H1 (cell line): ENCODE measurements at regions not wholly inside any gene's neighbourhood (a gene's known extent, or its start where the extent isn't known, plus 50 kb on each side); places are given as distances from the start of the nearest gene placed in this dataset.

Source experiments
- CTCF ChIA-PET: fragments of 300-600 bp; sonication (Branson Sonifier 250); formaldehyde crosslinking; loops from one replicate; lab custom pipeline; 2021; ENCODE audit not compliant: partially characterized antibody; lab: Charles Lee
- POLR2A ChIA-PET: fragments of 300-600 bp; sonication (Branson Sonifier 250); formaldehyde crosslinking; loops from one replicate; lab custom pipeline; 2021; ENCODE audit warnings: inconsistent platforms; ENCODE audit not compliant: partially characterized antibody; lab: Charles Lee
- DNase-seq, 2 experiments: peaks; one replicate each; pipeline versions ENCODE4 v3.0.0 to v3.0.0-alpha.2; 2010 to 2022; ENCODE audit warnings: low spot score in 2 of 2, low read depth in 1 of 2, mixed read lengths in 1 of 2
- FAIRE-seq: peaks from 2 replicates; lab custom pipeline; 2011; peaks lifted over from hg19 to GRCh38; lab: Jason Lieb, UNC
- H2AFZ ChIP-seq: 2 replicates; pipeline ENCODE4 v1.8.1; 2012; ENCODE audit warnings: low read length, inconsistent platforms
- H2AK5ac ChIP-seq: 2 replicates; pipeline ENCODE4 v1.6.1; 2013; ENCODE audit warnings: low read depth, low read length
- H2BK120ac ChIP-seq: replicated peaks from 2 replicates; pipeline ENCODE3; 2013; ENCODE audit warnings: low read depth, low read length, inconsistent platforms
- H2BK12ac ChIP-seq: 2 replicates; pipeline ENCODE4 v1.6.1; 2013; ENCODE audit warnings: low read depth, low read length
- H2BK15ac ChIP-seq: 2 replicates; pipeline ENCODE4 v1.6.1; 2013; ENCODE audit warnings: low read length
- H2BK20ac ChIP-seq: 2 replicates; pipeline ENCODE4 v1.6.1; 2013; ENCODE audit warnings: low read length
- H2BK5ac ChIP-seq: 2 replicates; pipeline ENCODE4 v1.6.1; 2013; ENCODE audit warnings: low read depth, low read length
- H3K14ac ChIP-seq: 2 replicates; pipeline ENCODE4 v1.6.1; 2013; ENCODE audit warnings: inconsistent platforms; ENCODE audit not compliant: insufficient read length
- H3K18ac ChIP-seq: 2 replicates; pipeline ENCODE4 v1.6.1; 2013; ENCODE audit warnings: low read length; ENCODE audit errors: extremely low read depth
- H3K23ac ChIP-seq: 2 replicates; pipeline ENCODE4 v1.6.1; 2013; ENCODE audit warnings: inconsistent platforms; ENCODE audit not compliant: insufficient read length
- H3K23me2 ChIP-seq: 2 replicates; pipeline ENCODE4 v1.6.1; 2013; ENCODE audit warnings: low read depth, low read length
- H3K27ac ChIP-seq: 2 replicates; pipeline ENCODE4 v1.6.1; 2011; ENCODE audit warnings: low read depth, low read length, inconsistent platforms
- H3K27me3 ChIP-seq, 4 experiments: replicated peaks in 1 of 4; 1 replicate in 1 of 4; 2 replicates in 3 of 4; pipeline versions ENCODE4 v1.6.1 to v1.8.1; 2011 to 2013; ENCODE audit warnings: low read length in 3 of 4, mild to moderate bottlenecking in 3 of 4, inconsistent platforms in 2 of 4, mixed read lengths in 2 of 4, moderate library complexity in 1 of 4; ENCODE audit not compliant: control insufficient read depth in 3 of 4, insufficient read depth in 3 of 4; ENCODE audit errors: extremely low read depth in 1 of 4
- H3K36me3 ChIP-seq, 4 experiments: 2 replicates each; pipeline versions ENCODE4 v1.6.1 to v1.8.1; 2011 to 2013; ENCODE audit warnings: mild to moderate bottlenecking in 4 of 4, low read length in 3 of 4, moderate library complexity in 2 of 4, control low read depth in 1 of 4, inconsistent platforms in 1 of 4; ENCODE audit not compliant: insufficient read depth in 4 of 4, control insufficient read depth in 2 of 4
- H3K4ac ChIP-seq: replicated peaks from 2 replicates; pipeline ENCODE3; 2013; ENCODE audit warnings: low read length, low read depth, mixed read lengths, inconsistent platforms; ENCODE audit not compliant: insufficient read length
- H3K4me1 ChIP-seq, 4 experiments: replicated peaks in 1 of 4; 1 replicate in 1 of 4; 2 replicates in 3 of 4; pipeline versions ENCODE4 v1.6.1 to v1.8.1; 2011 to 2013; ENCODE audit warnings: low read length in 3 of 4, inconsistent platforms in 2 of 4, mixed read lengths in 1 of 4; ENCODE audit not compliant: insufficient read depth in 4 of 4, control insufficient read depth in 3 of 4
- H3K4me2 ChIP-seq, 2 experiments: 2 replicates each; pipeline versions ENCODE4 v1.6.1 to v1.8.1; 2011 to 2013; ENCODE audit warnings: low read depth in 2 of 2, low read length in 2 of 2, control low read depth in 1 of 2, inconsistent platforms in 1 of 2, mild to moderate bottlenecking in 1 of 2; ENCODE audit not compliant: insufficient read depth in 1 of 2
- H3K4me3 ChIP-seq, 4 experiments: fragments of 200-600, 300-600 bp in 1 of 4; sonication (generic), shearing (Covaris generic), sonication (Bioruptor Twin) in 1 of 4; 2 replicates each; pipeline versions ENCODE4 v1.5.1 to v1.8.1; 2011 to 2016; ENCODE audit warnings: low read length in 4 of 4, low read depth in 3 of 4, control low read depth in 2 of 4, inconsistent platforms in 2 of 4, mild to moderate bottlenecking in 2 of 4, mixed read lengths in 1 of 4, moderate library complexity in 1 of 4; ENCODE audit not compliant: insufficient read depth in 2 of 4; ENCODE audit errors: extremely low read depth in 1 of 4
- H3K56ac ChIP-seq: replicated peaks from 2 replicates; pipeline ENCODE3; 2013; ENCODE audit warnings: low read depth, mild to moderate bottlenecking, mixed read lengths, low read length, inconsistent platforms; ENCODE audit not compliant: insufficient read length
- H3K79me1 ChIP-seq: 2 replicates; pipeline ENCODE4 v1.6.1; 2013; ENCODE audit warnings: low read depth, low read length, control low read depth
- H3K79me2 ChIP-seq, 2 experiments: 2 replicates each; pipeline versions ENCODE4 v1.6.1 to v1.8.1; 2012 to 2013; ENCODE audit warnings: low read length in 2 of 2, mild to moderate bottlenecking in 2 of 2, inconsistent platforms in 1 of 2; ENCODE audit not compliant: insufficient read depth in 2 of 2, control insufficient read depth in 1 of 2
- H3K9ac ChIP-seq, 4 experiments: replicated peaks in 1 of 4; 1 replicate in 1 of 4; 2 replicates in 3 of 4; pipeline versions ENCODE4 v1.6.1 to v1.8.1; 2011 to 2013; ENCODE audit warnings: low read depth in 3 of 4, low read length in 3 of 4, control low read depth in 2 of 4, mild to moderate bottlenecking in 2 of 4, moderate library complexity in 2 of 4, inconsistent platforms in 1 of 4; ENCODE audit errors: extremely low read depth in 1 of 4
- H3K9me3 ChIP-seq, 2 experiments: 2 replicates each; pipeline versions ENCODE4 v1.6.1 to v1.8.1; 2012 to 2013; ENCODE audit warnings: mild to moderate bottlenecking in 2 of 2, moderate library complexity in 2 of 2, control low read depth in 1 of 2, inconsistent platforms in 1 of 2, low read depth in 1 of 2, low read length in 1 of 2, mixed read lengths in 1 of 2; ENCODE audit not compliant: insufficient read depth in 2 of 2
- H4K20me1 ChIP-seq, 2 experiments: replicated peaks in 1 of 2; 2 replicates each; pipeline versions ENCODE3 to v1.8.1; 2011 to 2013; ENCODE audit warnings: inconsistent platforms in 2 of 2, low read length in 2 of 2, mild to moderate bottlenecking in 1 of 2; ENCODE audit not compliant: insufficient read depth in 2 of 2, control insufficient read depth in 1 of 2
- H4K5ac ChIP-seq: 2 replicates; pipeline ENCODE4 v1.6.1; 2013; ENCODE audit warnings: low read length, low read depth, mixed read lengths, inconsistent platforms; ENCODE audit not compliant: insufficient read length
- H4K8ac ChIP-seq: 2 replicates; pipeline ENCODE4 v1.8.0; 2013; ENCODE audit warnings: mild to moderate bottlenecking, moderate library complexity, low read length, inconsistent platforms; ENCODE audit not compliant: insufficient read depth; ENCODE audit errors: extremely low read depth
- H4K91ac ChIP-seq: replicated peaks from 2 replicates; pipeline ENCODE3; 2013; ENCODE audit warnings: low read length, mixed read lengths, inconsistent platforms; ENCODE audit not compliant: insufficient read length
- CBX5 ChIP-seq: fragments of 300-800, 300-1000 bp; sonication (generic); IDR thresholded peaks from 2 replicates; pipeline ENCODE4 v1.7.1; 2016; ENCODE audit warnings: antibody characterized with exemption, low read length, low read depth
- CEBPB ChIP-seq: IDR thresholded peaks from 2 replicates; pipeline ENCODE4 v1.6.1; 2012; ENCODE audit warnings: low read depth, low read length
- CHD2 ChIP-seq: IDR thresholded peaks from 2 replicates; pipeline ENCODE4 v1.6.1; 2012; ENCODE audit warnings: low read length, improper control_type of control experiment
- HDAC2 ChIP-seq, 2 experiments: fragments of 300-600 bp in 1 of 2; sonication (generic) in 1 of 2; IDR thresholded peaks; 2 replicates each; pipeline ENCODE4 v1.6.1; 2011 to 2012; ENCODE audit warnings: low read depth in 2 of 2, low read length in 2 of 2, mild to moderate bottlenecking in 2 of 2, moderate library complexity in 2 of 2, borderline replicate concordance in 1 of 2, inconsistent platforms in 1 of 2
- KDM5A ChIP-seq: fragments of 200-600 bp; IDR thresholded peaks from 2 replicates; pipeline ENCODE4 v1.7.1; 2012; ENCODE audit warnings: mild to moderate bottlenecking, low read length, inconsistent platforms, mixed read lengths
- MAFK ChIP-seq: IDR thresholded peaks from 2 replicates; pipeline ENCODE4 v1.6.1; 2012; ENCODE audit warnings: low read depth, mild to moderate bottlenecking, improper control_type of control experiment, low read length
- POLR2A ChIP-seq, 2 experiments: IDR thresholded peaks; 1 replicate in 1 of 2; 2 replicates in 1 of 2; pipeline ENCODE4 v1.6.1; 2011; ENCODE audit warnings: low read depth in 2 of 2, low read length in 2 of 2, mild to moderate bottlenecking in 2 of 2; ENCODE audit errors: control extremely low read depth in 1 of 2
- POU5F1 ChIP-seq: IDR thresholded peaks from 2 replicates; pipeline ENCODE4 v1.6.1; 2011; ENCODE audit warnings: low read depth, mild to moderate bottlenecking, low read length, moderate library complexity
- RNF2 ChIP-seq: fragments of 200-900, 300-1000 bp; sonication (generic); IDR thresholded peaks from 2 replicates; pipeline ENCODE4 v1.7.1; 2016; ENCODE audit warnings: borderline replicate concordance, low read depth, mild to moderate bottlenecking, antibody characterized with exemption, low read length; ENCODE audit not compliant: poor library complexity, severe bottlenecking; ENCODE audit errors: missing control alignments
- SIN3A ChIP-seq, 2 experiments: IDR thresholded peaks in 1 of 2; conservative IDR thresholded peaks in 1 of 2; 2 replicates each; pipeline ENCODE4 v1.6.1; 2011 to 2012; ENCODE audit warnings: low read length in 2 of 2, improper control_type of control experiment in 1 of 2, low read depth in 1 of 2, mild to moderate bottlenecking in 1 of 2
- SIX5 ChIP-seq: IDR thresholded peaks from 2 replicates; pipeline ENCODE4 v1.6.1; 2011; ENCODE audit warnings: mild to moderate bottlenecking, low read depth, low read length
- SRF ChIP-seq: IDR thresholded peaks from 2 replicates; pipeline ENCODE4 v1.6.1; 2011; ENCODE audit warnings: mild to moderate bottlenecking, low read depth, low read length, moderate library complexity
- TCF12 ChIP-seq: IDR thresholded peaks from 2 replicates; pipeline ENCODE4 v1.6.1; 2011; ENCODE audit warnings: low read depth, mild to moderate bottlenecking, low read length
- WGBS, 2 experiments: shearing (Covaris generic) in 1 of 2; methylation state at CpG; one replicate each; pipeline versions ENCODE4 v1.1.6 to v1.1.7; 2013 to 2015; ENCODE audit warnings: low lambda C conversion rate in 2 of 2, mixed read lengths in 2 of 2, inconsistent platforms in 1 of 2, low coverage in 1 of 2, missing lambda C conversion rate in 1 of 2; ENCODE audit not compliant: insufficient replicate concordance in 2 of 2, insufficient coverage in 1 of 2, insufficient read length in 1 of 2; ENCODE audit errors: extremely low coverage in 1 of 2, missing lambda C conversion rate in 1 of 2; 5-methylcytosine and 5-hydroxymethylcytosine counted together

DNA sequence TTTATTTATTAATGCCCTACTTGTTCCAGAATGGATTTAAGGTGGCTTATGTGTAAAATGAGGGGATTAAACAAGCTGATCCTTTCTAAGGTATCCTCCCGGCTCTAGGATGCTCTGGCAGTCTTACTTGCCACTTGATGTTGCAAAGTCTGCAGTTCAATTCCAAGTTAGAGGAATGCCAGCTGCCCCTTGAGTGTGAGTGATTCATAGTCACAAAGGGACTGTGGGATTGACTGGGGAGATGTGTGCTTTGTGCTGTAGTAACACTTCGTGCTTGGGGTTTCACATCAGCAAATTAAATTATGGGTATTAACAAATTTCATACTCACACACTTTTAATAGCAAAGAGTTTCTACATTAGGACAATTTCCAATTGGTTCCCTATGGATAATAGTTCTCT lies 550.8 kb upstream of the CADM1 start:
- no peak overlapping the region for H2AK5ac ChIP-seq
- H3K79me2 ChIP-seq: no peaks in the 10 kb centered on the region
- H4K91ac ChIP-seq: no peak overlapping the region
- H4K5ac ChIP-seq: no peak overlapping the region
- H3K27ac ChIP-seq: no peak overlapping the region
- H2BK120ac ChIP-seq: no peak overlapping the region
- H3K23me2 ChIP-seq: no peaks in the 10 kb centered on the region
- no peak overlapping the region for H2BK5ac ChIP-seq
- H3K4me1 ChIP-seq: peaks cover 5 to 22% (median 14%) of the 10 kb centered on the region in 4 experiments; a peak in 6 of 7 replicates
- no peak overlapping the region for H3K4me3 ChIP-seq
- no peak overlapping the region for H3K23ac ChIP-seq
- H2BK12ac ChIP-seq: no peak overlapping the region
- no peak overlapping the region for H3K18ac ChIP-seq
- H3K36me3 ChIP-seq: no peaks in the 10 kb centered on the region
- no peak overlapping the region for H2BK15ac ChIP-seq
- ChIA-PET CTCF (interaction anchor here (0.6 to 2.5 kb wide), 6 partner anchors 10 to 1012 kb away, joined by 3 to 10 read pairs (median 3); no protein-coding TSS in a partner anchor), POLR2A (no interaction called here)
- H3K56ac ChIP-seq: no peak overlapping the region
- no peaks in the 10 kb centered on the region for H4K20me1 ChIP-seq
- no peak overlapping the region for H3K4ac ChIP-seq
- no peak overlapping the region for H3K14ac ChIP-seq
- DNase-seq: no peak
- peaks cover 0 to 3% (median 0%) of the 10 kb centered on the region in 4 experiments; a peak in 4 of 7 replicates for H3K27me3 ChIP-seq
- no peak overlapping the region for H2AFZ ChIP-seq
- no peak overlapping the region for H4K8ac ChIP-seq
- FAIRE-seq: no peak
- no peaks in the 10 kb centered on the region for H3K79me1 ChIP-seq
- no peak overlapping the region for H3K4me2 ChIP-seq
- WGBS, 2 experiments: 83% methylated on average over 2 of the region's 2 CpGs; no CpG with 5 or more reads in 1 of the 2 experiments
- no peak overlapping the region for H2BK20ac ChIP-seq
- H3K9ac ChIP-seq: no peak overlapping the region
- no peaks in the 10 kb centered on the region for H3K9me3 ChIP-seq
- no peak for TF ChIP-seq SIN3A (conservative IDR thresholded peaks at IDR 0.05 in 1 of 2, IDR thresholded peaks at IDR 0.05 in 1 of 2; ENCODE audit: low read depth in 1 of 2, low read length in 2 of 2)
- no peak for TF ChIP-seq HDAC2 (IDR thresholded peaks at IDR 0.05; ENCODE audit: borderline replicate concordance in 1 of 2, low read depth in 2 of 2, low read length in 2 of 2)
- TF ChIP-seq CEBPB: no peak
- TF ChIP-seq RNF2: no peak
- no peak for TF ChIP-seq MAFK
- TF ChIP-seq CBX5: no peak
- TF ChIP-seq SRF: no peak
- TF ChIP-seq KDM5A: no peak
- TF ChIP-seq TCF12: no peak
- no peak for TF ChIP-seq CHD2
- TF ChIP-seq POU5F1: no peak
- no peak for TF ChIP-seq POLR2A (IDR thresholded peaks at IDR 0.05; ENCODE audit: control extremely low read depth in 1 of 2, low read depth in 2 of 2, low read length in 2 of 2)
- TF ChIP-seq SIX5: no peak
